ENCODE measurements at regions not wholly inside any gene's neighbourhood (a gene's known extent, or its start where the extent isn't known, plus 50 kb on each side); places are given as distances from the start of the nearest gene placed in this dataset.

DNA sequence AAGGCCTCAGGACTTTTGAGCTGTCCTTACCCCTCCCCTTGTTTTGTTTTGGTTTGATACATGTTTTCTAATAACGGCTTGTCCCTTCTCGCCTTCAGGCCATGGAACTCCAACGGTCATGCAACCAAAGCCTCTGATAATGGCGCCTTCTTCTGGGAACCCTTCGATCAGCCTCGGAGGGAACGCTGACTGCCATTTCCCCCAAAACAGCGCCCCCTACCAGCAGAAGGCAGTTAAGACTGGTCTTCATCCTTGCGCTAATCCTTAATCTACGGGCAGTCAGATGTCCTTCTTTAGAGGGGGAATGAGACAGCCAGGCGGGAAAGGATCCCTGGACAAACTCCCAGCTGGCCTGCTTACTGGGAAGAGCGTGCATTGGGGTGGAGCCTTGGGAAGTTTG, 276.6 kb downstream of the ICE1 start:
- Histone ChIP-seq H3K4me1 (ENCODE audit: insufficient read depth, low read length) (no peaks in the 10 kb centered on the region), H4K20me1 (ENCODE audit: insufficient read depth, low read length) (no peaks in the 10 kb centered on the region), H3K79me2 (ENCODE audit: insufficient read depth, low read length) (no peaks in the 10 kb centered on the region), H3K36me3 (ENCODE audit: insufficient read depth, low read length) (no peaks in the 10 kb centered on the region), H3K9ac (ENCODE audit: low read length) (no peak overlapping the region), H3K27me3 (ENCODE audit: insufficient read depth, low read length) (no peaks in the 10 kb centered on the region), H3K9me3 (ENCODE audit: insufficient read depth, low read depth, low read length) (no peaks in the 10 kb centered on the region), H3K27ac (ENCODE audit: low read depth, low read length) (no peak overlapping the region), H2AFZ (ENCODE audit: low read depth, low read length) (no peak overlapping the region), H3K4me3 (ENCODE audit: insufficient read depth, low read depth, low read length) (no peak overlapping the region), H3K4me2 (ENCODE audit: low read length) (no peak overlapping the region)
- no peaks in the 10 kb centered on the region for H3K36me3 Mint-ChIP-seq (ENCODE audit: low read depth, unreplicated experiment)
- no peaks in the 10 kb centered on the region for H3K4me1 Mint-ChIP-seq (ENCODE audit: low read depth, unreplicated experiment)
- FAIRE-seq: no peak
- TF ChIP-seq EZH2 (IDR thresholded peaks at IDR 0.05; ENCODE audit: insufficient read depth, low read length): no peak
- H3K9me3 Mint-ChIP-seq (ENCODE audit: unreplicated experiment): no peaks in the 10 kb centered on the region
- DNase-seq (ENCODE audit: low read depth): no peak
- no peak overlapping the region for H3K27ac Mint-ChIP-seq (ENCODE audit: unreplicated experiment)
- peaks cover 5% of the 10 kb centered on the region for H3K27me3 Mint-ChIP-seq (ENCODE audit: low read depth, unreplicated experiment)
- no peak overlapping the region for H3K4me3 Mint-ChIP-seq (ENCODE audit: unreplicated experiment)

DNA sequence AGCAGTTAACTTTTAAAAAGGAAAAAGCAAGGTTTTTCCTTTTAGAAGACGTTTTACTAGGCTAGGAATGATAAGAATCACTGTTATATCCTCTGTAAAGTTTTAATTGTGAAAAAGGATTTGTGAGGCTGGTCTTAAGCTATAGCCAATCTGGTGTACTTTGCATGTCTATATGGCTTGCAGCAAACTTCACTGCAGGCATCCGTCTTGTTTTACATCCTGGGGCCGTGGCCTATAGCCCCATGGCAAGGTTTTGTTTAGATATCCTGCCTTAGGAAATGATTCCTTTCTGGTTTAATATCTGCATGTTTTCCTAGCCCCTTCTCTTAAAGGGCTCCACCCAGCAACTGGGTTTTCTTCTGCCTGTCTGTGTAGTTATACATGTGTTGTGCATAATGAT, 272.8 kb downstream of the ICE1 start:
- Mint-ChIP-seq H3K27me3 (ENCODE audit: low read depth, unreplicated experiment) (peaks cover 11% of the 10 kb centered on the region), H3K27ac (ENCODE audit: unreplicated experiment) (no peak overlapping the region), H3K4me1 (ENCODE audit: low read depth, unreplicated experiment) (no peaks in the 10 kb centered on the region), H3K9me3 (ENCODE audit: unreplicated experiment) (peaks cover 6% of the 10 kb centered on the region), H3K4me3 (ENCODE audit: unreplicated experiment) (no peak overlapping the region), H3K36me3 (ENCODE audit: low read depth, unreplicated experiment) (no peaks in the 10 kb centered on the region)
- Histone ChIP-seq H3K4me2 (ENCODE audit: low read length) (no peak overlapping the region), H3K9me3 (ENCODE audit: insufficient read depth, low read depth, low read length) (no peaks in the 10 kb centered on the region), H2AFZ (ENCODE audit: low read depth, low read length) (no peak overlapping the region), H3K27me3 (ENCODE audit: insufficient read depth, low read length) (no peaks in the 10 kb centered on the region), H3K36me3 (ENCODE audit: insufficient read depth, low read length) (no peaks in the 10 kb centered on the region), H3K4me1 (ENCODE audit: insufficient read depth, low read length) (no peaks in the 10 kb centered on the region), H3K4me3 (ENCODE audit: insufficient read depth, low read depth, low read length) (no peak overlapping the region), H3K27ac (ENCODE audit: low read depth, low read length) (no peak overlapping the region), H3K79me2 (ENCODE audit: insufficient read depth, low read length) (no peaks in the 10 kb centered on the region), H4K20me1 (ENCODE audit: insufficient read depth, low read length) (no peaks in the 10 kb centered on the region), H3K9ac (ENCODE audit: low read length) (no peak overlapping the region)
- FAIRE-seq (no peak), DNase-seq (ENCODE audit: low read depth) (no peak)
- TF ChIP-seq, protein P1, sequence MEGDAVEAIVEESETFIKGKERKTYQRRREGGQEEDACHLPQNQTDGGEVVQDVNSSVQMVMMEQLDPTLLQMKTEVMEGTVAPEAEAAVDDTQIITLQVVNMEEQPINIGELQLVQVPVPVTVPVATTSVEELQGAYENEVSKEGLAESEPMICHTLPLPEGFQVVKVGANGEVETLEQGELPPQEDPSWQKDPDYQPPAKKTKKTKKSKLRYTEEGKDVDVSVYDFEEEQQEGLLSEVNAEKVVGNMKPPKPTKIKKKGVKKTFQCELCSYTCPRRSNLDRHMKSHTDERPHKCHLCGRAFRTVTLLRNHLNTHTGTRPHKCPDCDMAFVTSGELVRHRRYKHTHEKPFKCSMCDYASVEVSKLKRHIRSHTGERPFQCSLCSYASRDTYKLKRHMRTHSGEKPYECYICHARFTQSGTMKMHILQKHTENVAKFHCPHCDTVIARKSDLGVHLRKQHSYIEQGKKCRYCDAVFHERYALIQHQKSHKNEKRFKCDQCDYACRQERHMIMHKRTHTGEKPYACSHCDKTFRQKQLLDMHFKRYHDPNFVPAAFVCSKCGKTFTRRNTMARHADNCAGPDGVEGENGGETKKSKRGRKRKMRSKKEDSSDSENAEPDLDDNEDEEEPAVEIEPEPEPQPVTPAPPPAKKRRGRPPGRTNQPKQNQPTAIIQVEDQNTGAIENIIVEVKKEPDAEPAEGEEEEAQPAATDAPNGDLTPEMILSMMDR (IDR thresholded peaks at IDR 0.05; ENCODE audit: insufficient read depth, low read depth, low read length): no peak
- no peak for TF ChIP-seq EZH2 (IDR thresholded peaks at IDR 0.05; ENCODE audit: insufficient read depth, low read length)

DNA sequence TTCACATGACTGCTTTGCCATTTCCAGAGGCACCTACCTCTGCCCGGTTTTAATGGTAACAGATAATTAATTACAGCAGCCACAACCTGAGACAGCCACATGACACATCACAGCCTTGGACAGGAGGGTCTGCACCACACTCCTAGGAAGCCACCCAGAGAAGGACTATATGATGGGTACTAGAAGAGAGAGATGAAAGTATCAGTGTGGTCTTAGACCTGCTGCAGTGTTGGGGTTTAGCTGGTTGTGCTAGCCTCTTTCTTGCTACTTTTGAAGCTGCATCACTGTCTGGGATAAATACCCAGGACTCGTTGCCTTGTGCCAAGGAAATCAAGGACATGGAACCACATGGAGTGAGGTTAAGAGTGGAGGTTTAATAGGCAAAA, 266.4 kb downstream of the ICE1 start:
- Histone ChIP-seq H3K27me3 (ENCODE audit: insufficient read depth, low read length) (no peaks in the 10 kb centered on the region), H3K9ac (ENCODE audit: low read length) (no peak overlapping the region), H3K4me2 (ENCODE audit: low read length) (no peak overlapping the region), H3K27ac (ENCODE audit: low read depth, low read length) (no peak overlapping the region), H4K20me1 (ENCODE audit: insufficient read depth, low read length) (no peaks in the 10 kb centered on the region), H3K36me3 (ENCODE audit: insufficient read depth, low read length) (no peaks in the 10 kb centered on the region), H3K4me3 (ENCODE audit: insufficient read depth, low read depth, low read length) (no peak overlapping the region), H2AFZ (ENCODE audit: low read depth, low read length) (no peak overlapping the region), H3K4me1 (ENCODE audit: insufficient read depth, low read length) (no peaks in the 10 kb centered on the region), H3K79me2 (ENCODE audit: insufficient read depth, low read length) (no peaks in the 10 kb centered on the region), H3K9me3 (ENCODE audit: insufficient read depth, low read depth, low read length) (peaks cover under 1% of the 10 kb centered on the region)
- no peak for FAIRE-seq
- Mint-ChIP-seq H3K27me3 (ENCODE audit: low read depth, unreplicated experiment) (peaks cover 20% of the 10 kb centered on the region), H3K36me3 (ENCODE audit: low read depth, unreplicated experiment) (no peaks in the 10 kb centered on the region), H3K27ac (ENCODE audit: unreplicated experiment) (no peak overlapping the region), H3K4me3 (ENCODE audit: unreplicated experiment) (no peak overlapping the region), H3K9me3 (ENCODE audit: unreplicated experiment) (peaks cover 7% of the 10 kb centered on the region), H3K4me1 (ENCODE audit: low read depth, unreplicated experiment) (no peaks in the 10 kb centered on the region)
- no peak for DNase-seq (ENCODE audit: low read depth)
- TF ChIP-seq EZH2 (IDR thresholded peaks at IDR 0.05; ENCODE audit: insufficient read depth, low read length): no peak
- TF ChIP-seq, protein P1 (IDR thresholded peaks at IDR 0.05; ENCODE audit: insufficient read depth, low read depth, low read length): no peak
